Endodermal cell (in vitro differentiated cells): ENCODE measurements at regions not wholly inside any gene's neighbourhood (a gene's known extent, or its start where the extent isn't known, plus 50 kb on each side); places are given as distances from the start of the nearest gene placed in this dataset.

Source experiments
- DNase-seq: peaks from one replicate; pipeline ENCODE4 v3.0.0-alpha.2; 2017
- H3K27ac ChIP-seq: 2 replicates; pipeline ENCODE4 v1.5.1; 2013; ENCODE audit warnings: mild to moderate bottlenecking, low read depth, low read length, moderate library complexity
- H3K27me3 ChIP-seq: 2 replicates; pipeline ENCODE4 v1.6.1; 2013; ENCODE audit warnings: mild to moderate bottlenecking, low read length, moderate library complexity; ENCODE audit not compliant: insufficient read depth, control insufficient read depth, poor library complexity, severe bottlenecking
- H3K36me3 ChIP-seq: 2 replicates; pipeline ENCODE4 v1.7.0; 2013; ENCODE audit warnings: mild to moderate bottlenecking, low read length, moderate library complexity; ENCODE audit not compliant: control insufficient read depth, insufficient read depth
- H3K4me1 ChIP-seq: one replicate; pipeline ENCODE4 v1.7.0; 2013; ENCODE audit warnings: low read length; ENCODE audit not compliant: control insufficient read depth, insufficient read depth
- H3K4me3 ChIP-seq: 2 replicates; pipeline ENCODE4 v1.5.1; 2013; ENCODE audit warnings: mild to moderate bottlenecking, low read length, moderate library complexity
- H3K9ac ChIP-seq: 2 replicates; pipeline ENCODE4 v1.6.1; 2013; ENCODE audit warnings: mild to moderate bottlenecking, low read length, moderate library complexity; ENCODE audit not compliant: poor library complexity, severe bottlenecking; ENCODE audit errors: extremely low read depth
- H3K9me3 ChIP-seq: 2 replicates; pipeline ENCODE4 v1.6.1; 2013; ENCODE audit warnings: mild to moderate bottlenecking, low read length, moderate library complexity; ENCODE audit not compliant: control insufficient read depth
- H3K27ac Mint-ChIP-seq: 2 replicates; pipeline ENCODE4 v1.8.0; 2020; ENCODE audit warnings: mixed read lengths
- H3K27me3 Mint-ChIP-seq: 2 replicates; pipeline ENCODE4 v1.8.0; 2021; ENCODE audit warnings: mild to moderate bottlenecking, mixed read lengths; ENCODE audit not compliant: insufficient read depth
- H3K36me3 Mint-ChIP-seq: 2 replicates; pipeline ENCODE4 v1.8.0; 2020; ENCODE audit warnings: low read depth, mixed read lengths
- H3K4me1 Mint-ChIP-seq: 2 replicates; pipeline ENCODE4 v1.8.0; 2020; ENCODE audit warnings: mixed read lengths
- H3K4me3 Mint-ChIP-seq: 2 replicates; pipeline ENCODE4 v1.8.0; 2020; ENCODE audit warnings: mild to moderate bottlenecking, moderate library complexity, mixed read lengths
- H3K9me3 Mint-ChIP-seq: 2 replicates; pipeline ENCODE4 v1.8.0; 2020; ENCODE audit warnings: mild to moderate bottlenecking, mixed read lengths
- CTCF ChIP-seq: fragments of 200-600 bp; sonication (generic); conservative IDR thresholded peaks from 2 replicates; pipeline ENCODE4 v1.5.0; 2021; ENCODE audit warnings: antibody characterized with exemption, mild to moderate bottlenecking
- WGBS, 2 experiments: methylation state at CpG; one replicate each; pipeline versions ENCODE4 v1.1.5 to v1.1.7; 2013; ENCODE audit warnings: missing lambda C conversion rate in 2 of 2, mixed read lengths in 1 of 2; ENCODE audit not compliant: insufficient coverage in 1 of 2, insufficient read length in 1 of 2; 5-methylcytosine and 5-hydroxymethylcytosine counted together

- H3K4me3 Mint-ChIP-seq = no peak overlapping the region
- no peak for TF ChIP-seq CTCF
- H3K27ac ChIP-seq = no peak overlapping the region
Observed at GRCh38 chr12:102781117-102781516, 135.9 kb downstream of the PAH start.

GRCh38 chr12:102776041-102776440 lies 141.0 kb downstream of the PAH start:
- H3K4me3 Mint-ChIP-seq = no peak overlapping the region

More at GRCh38 chr12:102781117-102781516, 135.9 kb downstream of the PAH start:
- H3K4me1 Mint-ChIP-seq = no peaks in the 10 kb centered on the region
- H3K36me3 Mint-ChIP-seq = no peaks in the 10 kb centered on the region
- H3K9me3 ChIP-seq = no peaks in the 10 kb centered on the region
- H3K4me3 ChIP-seq = no peak overlapping the region
- no peaks in the 10 kb centered on the region for H3K4me1 ChIP-seq
- no peak overlapping the region for H3K27ac Mint-ChIP-seq
- no peak overlapping the region for H3K9ac ChIP-seq
- no peaks in the 10 kb centered on the region for H3K27me3 Mint-ChIP-seq
- no peaks in the 10 kb centered on the region for H3K36me3 ChIP-seq
- H3K9me3 Mint-ChIP-seq = no peaks in the 10 kb centered on the region
- no peak for DNase-seq
- H3K27me3 ChIP-seq = no peaks in the 10 kb centered on the region

GRCh38 chr12:102769323-102769916 lies 147.6 kb downstream of the PAH start:
- Histone ChIP-seq H3K9me3 (no peaks in the 10 kb centered on the region), H3K4me1 (no peaks in the 10 kb centered on the region), H3K9ac (no peak overlapping the region), H3K36me3 (no peaks in the 10 kb centered on the region), H3K27ac (no peak overlapping the region), H3K4me3 (no peak overlapping the region), H3K27me3 (no peaks in the 10 kb centered on the region)
- H3K27me3 Mint-ChIP-seq = no peaks in the 10 kb centered on the region
- H3K27ac Mint-ChIP-seq = no peak overlapping the region
- TF ChIP-seq CTCF = peak; percentile 86
- no peak overlapping the region for H3K4me3 Mint-ChIP-seq
- DNase-seq = peak; percentile 91
- 11 to 20% methylated on average over 2 to 6 of the region's 6 CpGs for whole genome bisulfite sequencing, 2 experiments
- H3K36me3 Mint-ChIP-seq = no peaks in the 10 kb centered on the region
- H3K9me3 Mint-ChIP-seq = no peaks in the 10 kb centered on the region
- H3K4me1 Mint-ChIP-seq = no peaks in the 10 kb centered on the region

More at GRCh38 chr12:102776041-102776440, 141.0 kb downstream of the PAH start:
- Mint-ChIP-seq H3K27ac (no peak overlapping the region), H3K9me3 (no peaks in the 10 kb centered on the region), H3K36me3 (no peaks in the 10 kb centered on the region), H3K27me3 (no peaks in the 10 kb centered on the region), H3K4me1 (no peaks in the 10 kb centered on the region)
- DNase-seq = no peak
- TF ChIP-seq CTCF = no peak
- no peak overlapping the region for H3K27ac ChIP-seq
- H3K9ac ChIP-seq = no peak overlapping the region
- H3K9me3 ChIP-seq = no peaks in the 10 kb centered on the region
- H3K36me3 ChIP-seq = no peaks in the 10 kb centered on the region
- no peaks in the 10 kb centered on the region for H3K27me3 ChIP-seq
- H3K4me3 ChIP-seq = no peak overlapping the region
- WGBS, 2 experiments = 88 to 91% methylated on average over 2 of the region's 2 CpGs
- H3K4me1 ChIP-seq = no peaks in the 10 kb centered on the region
